ENCODE measurements at regions not wholly inside any gene's neighbourhood (a gene's known extent, or its start where the extent isn't known, plus 50 kb on each side); places are given as distances from the start of the nearest gene placed in this dataset.

- FAIRE-seq (no peak), DNase-seq (ENCODE audit: low read depth) (no peak)
- TF ChIP-seq, protein P1, sequence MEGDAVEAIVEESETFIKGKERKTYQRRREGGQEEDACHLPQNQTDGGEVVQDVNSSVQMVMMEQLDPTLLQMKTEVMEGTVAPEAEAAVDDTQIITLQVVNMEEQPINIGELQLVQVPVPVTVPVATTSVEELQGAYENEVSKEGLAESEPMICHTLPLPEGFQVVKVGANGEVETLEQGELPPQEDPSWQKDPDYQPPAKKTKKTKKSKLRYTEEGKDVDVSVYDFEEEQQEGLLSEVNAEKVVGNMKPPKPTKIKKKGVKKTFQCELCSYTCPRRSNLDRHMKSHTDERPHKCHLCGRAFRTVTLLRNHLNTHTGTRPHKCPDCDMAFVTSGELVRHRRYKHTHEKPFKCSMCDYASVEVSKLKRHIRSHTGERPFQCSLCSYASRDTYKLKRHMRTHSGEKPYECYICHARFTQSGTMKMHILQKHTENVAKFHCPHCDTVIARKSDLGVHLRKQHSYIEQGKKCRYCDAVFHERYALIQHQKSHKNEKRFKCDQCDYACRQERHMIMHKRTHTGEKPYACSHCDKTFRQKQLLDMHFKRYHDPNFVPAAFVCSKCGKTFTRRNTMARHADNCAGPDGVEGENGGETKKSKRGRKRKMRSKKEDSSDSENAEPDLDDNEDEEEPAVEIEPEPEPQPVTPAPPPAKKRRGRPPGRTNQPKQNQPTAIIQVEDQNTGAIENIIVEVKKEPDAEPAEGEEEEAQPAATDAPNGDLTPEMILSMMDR (IDR thresholded peaks at IDR 0.05; ENCODE audit: insufficient read depth, low read length, severe bottlenecking): no peak
- no peak overlapping the region for H3K4me3 ChIP-seq (ENCODE audit: low read depth, low read length)
- no peaks in the 10 kb centered on the region for H3K36me3 ChIP-seq (ENCODE audit: control insufficient read depth, insufficient read depth, low read length)
- H3K27me3 ChIP-seq (ENCODE audit: control insufficient read depth, insufficient read depth, low read length): no peaks in the 10 kb centered on the region
Measured at GRCh38 chrX:40406330-40406859, 174.4 kb upstream of the ATP6AP2 start.

GRCh38 chrX:40405399-40405798, 175.4 kb upstream of the ATP6AP2 start:
- Histone ChIP-seq H3K36me3 (ENCODE audit: control insufficient read depth, insufficient read depth, low read length) (no peaks in the 10 kb centered on the region), H3K4me3 (ENCODE audit: low read depth, low read length) (no peak overlapping the region), H3K27me3 (ENCODE audit: control insufficient read depth, insufficient read depth, low read length) (no peaks in the 10 kb centered on the region)
- no peak for DNase-seq (ENCODE audit: low read depth)
- TF ChIP-seq, protein P1 (IDR thresholded peaks at IDR 0.05; ENCODE audit: insufficient read depth, low read length, severe bottlenecking): no peak
- FAIRE-seq: no peak

DNA sequence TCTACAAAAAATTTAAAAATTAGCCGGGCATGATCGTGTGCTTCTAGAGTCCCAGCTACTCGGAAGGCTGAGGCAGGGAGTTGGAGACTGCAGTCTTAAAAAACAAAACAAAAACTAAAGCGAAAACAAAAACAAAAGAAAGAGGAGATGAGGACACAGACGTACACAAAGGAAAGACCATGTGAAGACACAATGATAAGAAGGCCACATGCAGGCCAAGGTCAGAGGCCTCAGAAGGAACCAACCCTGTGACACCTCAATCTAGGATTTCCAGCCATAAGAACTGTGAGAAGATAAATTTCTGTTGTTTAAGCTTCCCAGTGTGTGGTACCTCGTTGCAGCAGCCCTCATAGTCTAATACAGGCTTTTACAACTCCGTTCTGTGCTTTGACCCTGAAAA, 177.0 kb upstream of the ATP6AP2 start:
- no peaks in the 10 kb centered on the region for H3K36me3 ChIP-seq (ENCODE audit: control insufficient read depth, insufficient read depth, low read length)
- DNase-seq (ENCODE audit: low read depth) (no peak), FAIRE-seq (no peak)
- H3K4me3 ChIP-seq (ENCODE audit: low read depth, low read length): no peak overlapping the region
- TF ChIP-seq, protein P1 (IDR thresholded peaks at IDR 0.05; ENCODE audit: insufficient read depth, low read length, severe bottlenecking): no peak
- no peaks in the 10 kb centered on the region for H3K27me3 ChIP-seq (ENCODE audit: control insufficient read depth, insufficient read depth, low read length)

DNA sequence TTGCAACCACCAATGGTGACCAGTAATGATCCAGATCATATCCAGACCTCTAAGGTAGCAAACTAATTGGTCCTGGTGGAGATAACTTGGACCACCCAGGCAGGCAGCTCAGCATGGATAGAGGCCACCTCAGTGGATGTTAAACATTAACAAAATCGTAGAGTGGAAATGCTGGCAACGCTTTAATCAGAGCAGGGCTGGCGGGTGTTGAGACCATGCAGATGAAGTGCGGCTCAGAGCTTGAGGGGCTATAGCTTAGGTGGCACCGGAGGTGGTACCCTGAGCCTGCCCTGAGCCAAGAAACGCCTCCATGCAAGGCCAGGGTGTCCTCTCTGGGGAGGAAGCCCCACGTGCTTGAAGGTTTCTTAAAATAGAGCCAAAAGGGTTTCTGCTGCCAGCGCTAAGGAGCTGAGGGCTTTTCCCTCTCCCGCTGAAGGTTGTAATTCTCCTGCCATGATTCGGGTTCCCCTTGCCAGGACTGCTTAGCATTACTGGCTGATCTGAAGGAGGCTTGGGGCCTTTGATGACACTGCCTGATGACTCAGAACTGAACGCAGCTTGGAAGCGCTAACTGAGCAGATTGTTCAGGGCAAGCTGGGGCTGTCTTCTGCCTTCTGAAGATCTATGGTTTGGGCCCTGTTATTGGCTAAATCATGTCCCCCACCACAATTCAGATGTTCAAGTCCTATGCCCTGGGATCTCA, 177.8 kb upstream of the ATP6AP2 start:
- H3K36me3 ChIP-seq (ENCODE audit: control insufficient read depth, insufficient read depth, low read length): no peaks in the 10 kb centered on the region
- no peak overlapping the region for H3K4me3 ChIP-seq (ENCODE audit: low read depth, low read length)
- DNase-seq (ENCODE audit: low read depth) (peak; percentile 38), FAIRE-seq (no peak)
- H3K27me3 ChIP-seq (ENCODE audit: control insufficient read depth, insufficient read depth, low read length): no peaks in the 10 kb centered on the region
- TF ChIP-seq, protein P1 (IDR thresholded peaks at IDR 0.05; ENCODE audit: insufficient read depth, low read length, severe bottlenecking): no peak

GRCh38 chrX:40395102-40395501, 185.7 kb upstream of the ATP6AP2 start:
- FAIRE-seq (no peak), DNase-seq (ENCODE audit: low read depth) (no peak)
- TF ChIP-seq, protein P1 (IDR thresholded peaks at IDR 0.05; ENCODE audit: insufficient read depth, low read length, severe bottlenecking): no peak
- no peak overlapping the region for H3K4me3 ChIP-seq (ENCODE audit: low read depth, low read length)
- no peaks in the 10 kb centered on the region for H3K27me3 ChIP-seq (ENCODE audit: control insufficient read depth, insufficient read depth, low read length)
- H3K36me3 ChIP-seq (ENCODE audit: control insufficient read depth, insufficient read depth, low read length): no peaks in the 10 kb centered on the region

DNA sequence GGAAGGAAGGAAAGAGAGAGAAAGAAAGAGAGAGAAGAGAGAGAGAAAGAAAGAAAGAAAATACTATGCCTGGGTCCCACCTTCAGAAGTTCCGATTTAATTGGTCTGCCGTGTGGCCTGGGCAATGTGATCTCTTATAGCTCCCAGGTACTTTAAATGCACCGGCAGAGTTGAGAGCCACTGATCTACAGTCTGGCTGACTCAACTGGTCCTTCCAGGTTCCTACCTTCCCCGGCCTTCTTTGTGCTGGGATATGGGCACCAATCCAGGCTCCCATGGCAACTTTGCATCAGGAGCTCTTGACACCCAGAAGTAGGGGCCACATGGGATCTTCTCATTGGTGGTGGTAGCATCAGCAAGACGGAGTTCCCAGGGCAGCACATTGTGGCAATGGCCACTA, 186.5 kb upstream of the ATP6AP2 start:
- Histone ChIP-seq H3K4me3 (ENCODE audit: low read depth, low read length) (no peak overlapping the region), H3K27me3 (ENCODE audit: control insufficient read depth, insufficient read depth, low read length) (no peaks in the 10 kb centered on the region), H3K36me3 (ENCODE audit: control insufficient read depth, insufficient read depth, low read length) (no peaks in the 10 kb centered on the region)
- TF ChIP-seq, protein P1 (IDR thresholded peaks at IDR 0.05; ENCODE audit: insufficient read depth, low read length, severe bottlenecking): no peak
- FAIRE-seq (no peak), DNase-seq (ENCODE audit: low read depth) (no peak)

All from bronchial epithelial cell (primary cell).